CD14-positive monocyte (primary cell): ENCODE measurements at regions not wholly inside any gene's neighbourhood (a gene's known extent, or its start where the extent isn't known, plus 50 kb on each side); places are given as distances from the start of the nearest gene placed in this dataset.
"Not testable (repeated sequence)": the region's sequence is repeated elsewhere in the genome, so short reads cannot be mapped to it uniquely, and the experiment has no call there.

Experiments
- DNase-seq, 3 donors: peaks; one replicate each; pipeline ENCODE4 v3.0.0-alpha.2; 2011 to 2022
- H2AFZ ChIP-seq: 2 replicates; pipeline ENCODE4 v1.6.0; 2012; ENCODE audit warnings: mild to moderate bottlenecking, low read depth, low read length, inconsistent platforms; ENCODE audit not compliant: insufficient read depth, poor library complexity, severe bottlenecking
- H3K27ac ChIP-seq, 2 donors: 1 replicate in 1 of 2; 2 replicates in 1 of 2; pipeline ENCODE4 v1.5.1; 2012 to 2013; ENCODE audit warnings: low read length in 2 of 2, control low read depth in 1 of 2, inconsistent platforms in 1 of 2, low read depth in 1 of 2, mild to moderate bottlenecking in 1 of 2
- H3K27me3 ChIP-seq, 2 donors: one replicate each; pipeline versions ENCODE4 v1.6.0 to v1.6.1; 2011 to 2013; ENCODE audit warnings: low read length in 2 of 2; ENCODE audit not compliant: control insufficient read depth in 2 of 2, insufficient read depth in 2 of 2
- H3K36me3 ChIP-seq, 2 donors: replicated peaks in 1 of 2; 1 replicate in 1 of 2; 2 replicates in 1 of 2; pipeline versions ENCODE4 v1.5.1 to v1.6.1; 2012 to 2013; ENCODE audit warnings: low read length in 2 of 2, control low read depth in 1 of 2, inconsistent platforms in 1 of 2, mild to moderate bottlenecking in 1 of 2; ENCODE audit not compliant: insufficient read depth in 2 of 2, control insufficient read depth in 1 of 2
- H3K4me1 ChIP-seq, 2 donors: 1 replicate in 1 of 2; 2 replicates in 1 of 2; pipeline versions ENCODE4 v1.5.1 to v1.6.1; 2012 to 2013; ENCODE audit warnings: low read length in 2 of 2, control low read depth in 1 of 2, inconsistent platforms in 1 of 2, mild to moderate bottlenecking in 1 of 2, moderate library complexity in 1 of 2; ENCODE audit not compliant: insufficient read depth in 2 of 2, control insufficient read depth in 1 of 2
- H3K4me2 ChIP-seq: replicated peaks from 2 replicates; pipeline ENCODE3; 2012; ENCODE audit warnings: low read length, moderate library complexity, mild to moderate bottlenecking; ENCODE audit not compliant: poor library complexity, severe bottlenecking; ENCODE audit errors: extremely low read depth
- H3K4me3 ChIP-seq, 3 experiments: fragments of 200-600 bp in 1 of 3; sonication (generic) in 1 of 3; replicated peaks in 1 of 3; 1 replicate in 2 of 3; 2 replicates in 1 of 3; pipeline ENCODE4 v1.5.1; 2011 to 2013; ENCODE audit warnings: low read length in 3 of 3, mild to moderate bottlenecking in 3 of 3, control low read depth in 2 of 3, low read depth in 2 of 3, inconsistent platforms in 1 of 3, moderate library complexity in 1 of 3
- H3K79me2 ChIP-seq: 2 replicates; pipeline ENCODE4 v1.6.0; 2012; ENCODE audit warnings: mild to moderate bottlenecking, control low read depth, inconsistent platforms, low read length, moderate library complexity; ENCODE audit not compliant: insufficient read depth
- H3K9ac ChIP-seq: 2 replicates; pipeline ENCODE4 v1.6.0; 2017; ENCODE audit warnings: low read length, mild to moderate bottlenecking; ENCODE audit not compliant: insufficient read depth, poor library complexity, severe bottlenecking
- H3K9me3 ChIP-seq, 2 donors: replicated peaks in 1 of 2; 1 replicate in 1 of 2; 2 replicates in 1 of 2; pipeline versions ENCODE4 v1.5.1 to v1.6.1; 2012 to 2013; ENCODE audit warnings: low read length in 2 of 2, control low read depth in 1 of 2; ENCODE audit not compliant: control insufficient read depth in 1 of 2, insufficient read depth in 1 of 2
- H4K20me1 ChIP-seq: 2 replicates; pipeline ENCODE4 v1.6.0; 2012; ENCODE audit warnings: mild to moderate bottlenecking, low read length, control low read depth, moderate library complexity; ENCODE audit not compliant: insufficient read depth
- H3K27ac Mint-ChIP-seq, 7 donors: one replicate each; pipeline ENCODE4 v1.8.0; 2020; ENCODE audit warnings: mild to moderate bottlenecking in 7 of 7, mixed read lengths in 7 of 7, moderate library complexity in 6 of 7, inconsistent platforms in 2 of 7
- H3K27me3 Mint-ChIP-seq, 3 donors: one replicate each; pipeline ENCODE4 v1.8.0; 2021 to 2022; ENCODE audit warnings: low read depth in 3 of 3, mild to moderate bottlenecking in 3 of 3, mixed read lengths in 3 of 3, moderate library complexity in 3 of 3, inconsistent platforms in 1 of 3
- H3K36me3 Mint-ChIP-seq, 2 donors: one replicate each; pipeline ENCODE4 v1.8.0; 2020; ENCODE audit warnings: mixed read lengths in 2 of 2, inconsistent platforms in 1 of 2, mild to moderate bottlenecking in 1 of 2
- H3K4me1 Mint-ChIP-seq: one replicate; pipeline ENCODE4 v1.8.0; 2020; ENCODE audit warnings: mild to moderate bottlenecking, mixed read lengths
- H3K4me3 Mint-ChIP-seq, 2 donors: one replicate each; pipeline ENCODE4 v1.8.0; 2020; ENCODE audit warnings: mild to moderate bottlenecking in 2 of 2, mixed read lengths in 2 of 2, moderate library complexity in 1 of 2
- H3K9me3 Mint-ChIP-seq, 7 donors: one replicate each; pipeline ENCODE4 v1.8.0; 2020 to 2022; ENCODE audit warnings: mixed read lengths in 7 of 7, mild to moderate bottlenecking in 6 of 7, moderate library complexity in 6 of 7, inconsistent platforms in 2 of 7
- WGBS: methylation state at CpG from one replicate; pipeline ENCODE4 v1.1.5; 2013; ENCODE audit warnings: missing lambda C conversion rate; ENCODE audit not compliant: insufficient coverage; 5-methylcytosine and 5-hydroxymethylcytosine counted together
- intact Hi-C, 2 donors: fragments of 100-400 bp; cut with micrococcal nuclease; formaldehyde crosslinking; loops; one replicate each; pipeline versions ENCODE4 v1.15.0 to v1.15.1; 2023
- TF ChIP-seq, protein P1 (sequence below): fragments of 200-600 bp; IDR thresholded peaks from one replicate; pipeline ENCODE4 v1.8.0; 2022; ENCODE audit warnings: antibody characterized with exemption, mild to moderate bottlenecking

DNA sequence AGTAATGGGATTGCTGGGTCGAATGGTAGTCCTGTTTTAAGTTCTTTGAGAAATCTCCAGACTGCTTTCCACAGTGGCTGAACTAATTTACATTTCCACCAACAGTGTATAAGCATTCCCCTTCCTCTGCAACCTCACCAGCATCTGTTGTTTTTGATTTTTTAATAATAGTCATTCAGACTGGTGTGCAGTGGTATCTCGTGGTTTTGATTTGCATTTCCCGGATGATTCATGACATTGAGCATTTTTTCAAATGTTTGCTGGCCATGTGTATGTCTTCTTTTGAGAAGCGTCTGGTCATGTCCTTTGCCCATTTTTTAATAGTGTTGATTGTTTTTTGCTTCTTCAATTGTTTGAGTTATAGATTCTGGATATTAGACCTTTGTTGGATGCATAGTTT lies 98.0 kb downstream of the MRPL57 start:
- H3K4me3 Mint-ChIP-seq, H3K79me2 ChIP-seq, H3K27me3 Mint-ChIP-seq, H3K36me3 ChIP-seq, H3K9ac ChIP-seq, H3K27ac ChIP-seq, H3K4me2 ChIP-seq, H3K4me1 Mint-ChIP-seq, H4K20me1 ChIP-seq, H2AFZ ChIP-seq, H3K27me3 ChIP-seq, intact Hi-C loops, H3K4me3 ChIP-seq, H3K9me3 ChIP-seq, H3K4me1 ChIP-seq, H3K36me3 Mint-ChIP-seq, DNase-seq, H3K27ac Mint-ChIP-seq, H3K9me3 Mint-ChIP-seq: not testable (repeated sequence)
- WGBS: 100% methylated on average over 3 of the region's 4 CpGs

DNA sequence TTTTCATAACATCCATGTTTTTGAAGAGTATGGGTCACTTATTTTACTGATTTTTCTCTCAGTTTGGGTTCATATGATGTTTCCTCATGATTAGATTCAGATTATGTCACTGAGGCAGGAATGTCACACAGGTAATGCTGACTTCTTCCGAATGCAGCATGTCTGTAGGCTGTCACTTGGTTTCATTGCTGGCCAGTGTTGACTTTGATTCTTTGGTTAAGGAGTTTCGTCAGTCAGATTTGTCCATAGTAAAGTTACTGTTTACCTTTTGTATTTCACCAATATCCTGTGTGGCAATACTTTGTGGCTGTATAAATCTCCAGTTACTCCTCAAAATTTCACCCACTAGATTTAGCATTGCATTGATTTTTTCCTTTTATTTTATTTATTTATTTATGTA lies 105.6 kb downstream of the MRPL57 start:
- no peaks in the 10 kb centered on the region for H3K4me1 Mint-ChIP-seq

More for the DNA sequence above, 105.6 kb downstream of the MRPL57 start:
- intact Hi-C loops: no loop called here
- no CpG with 5 or more reads among the region's 2 CpGs for WGBS
- no peak for DNase-seq
- H4K20me1 ChIP-seq: no peaks in the 10 kb centered on the region
- H3K4me3 Mint-ChIP-seq: no peak overlapping the region
- no peaks in the 10 kb centered on the region for H3K9me3 ChIP-seq
- H3K4me1 ChIP-seq: no peaks in the 10 kb centered on the region
- H3K79me2 ChIP-seq: no peaks in the 10 kb centered on the region
- no peaks in the 10 kb centered on the region for H3K36me3 Mint-ChIP-seq
- no peak overlapping the region for H3K9ac ChIP-seq
- no peak overlapping the region for H3K27ac Mint-ChIP-seq
- no peak overlapping the region for H3K27ac ChIP-seq
- no peaks in the 10 kb centered on the region for H3K9me3 Mint-ChIP-seq
- TF ChIP-seq, protein P1, sequence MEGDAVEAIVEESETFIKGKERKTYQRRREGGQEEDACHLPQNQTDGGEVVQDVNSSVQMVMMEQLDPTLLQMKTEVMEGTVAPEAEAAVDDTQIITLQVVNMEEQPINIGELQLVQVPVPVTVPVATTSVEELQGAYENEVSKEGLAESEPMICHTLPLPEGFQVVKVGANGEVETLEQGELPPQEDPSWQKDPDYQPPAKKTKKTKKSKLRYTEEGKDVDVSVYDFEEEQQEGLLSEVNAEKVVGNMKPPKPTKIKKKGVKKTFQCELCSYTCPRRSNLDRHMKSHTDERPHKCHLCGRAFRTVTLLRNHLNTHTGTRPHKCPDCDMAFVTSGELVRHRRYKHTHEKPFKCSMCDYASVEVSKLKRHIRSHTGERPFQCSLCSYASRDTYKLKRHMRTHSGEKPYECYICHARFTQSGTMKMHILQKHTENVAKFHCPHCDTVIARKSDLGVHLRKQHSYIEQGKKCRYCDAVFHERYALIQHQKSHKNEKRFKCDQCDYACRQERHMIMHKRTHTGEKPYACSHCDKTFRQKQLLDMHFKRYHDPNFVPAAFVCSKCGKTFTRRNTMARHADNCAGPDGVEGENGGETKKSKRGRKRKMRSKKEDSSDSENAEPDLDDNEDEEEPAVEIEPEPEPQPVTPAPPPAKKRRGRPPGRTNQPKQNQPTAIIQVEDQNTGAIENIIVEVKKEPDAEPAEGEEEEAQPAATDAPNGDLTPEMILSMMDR: no peak
- H2AFZ ChIP-seq: no peak overlapping the region
- H3K27me3 ChIP-seq: no peaks in the 10 kb centered on the region
- no peaks in the 10 kb centered on the region for H3K36me3 ChIP-seq
- H3K27me3 Mint-ChIP-seq: peaks cover 0 to 2% (median 0%) of the 10 kb centered on the region in 3 donors
- no peak overlapping the region for H3K4me2 ChIP-seq
- H3K4me3 ChIP-seq: no peak overlapping the region
